H9 (cell line): ENCODE measurements at regions not wholly inside any gene's neighbourhood (a gene's known extent, or its start where the extent isn't known, plus 50 kb on each side); places are given as distances from the start of the nearest gene placed in this dataset.

ENCODE experiments used
- DNase-seq: peaks from one replicate; pipeline ENCODE4 v3.0.0-alpha.2; 2017
- H2AFZ ChIP-seq: one replicate; pipeline ENCODE4 v1.6.1; 2013; ENCODE audit warnings: mild to moderate bottlenecking, low read length, control low read depth, moderate library complexity
- H2AK5ac ChIP-seq: 2 replicates; pipeline ENCODE4 v1.6.1; 2013; ENCODE audit warnings: low read length, control low read depth, mixed read lengths; ENCODE audit not compliant: insufficient read length
- H2BK120ac ChIP-seq: one replicate; pipeline ENCODE4 v1.6.1; 2013; ENCODE audit warnings: low read depth, mild to moderate bottlenecking, low read length, control low read depth, inconsistent platforms; ENCODE audit not compliant: poor library complexity, severe bottlenecking
- H2BK12ac ChIP-seq: 2 replicates; pipeline ENCODE4 v1.6.1; 2013; ENCODE audit warnings: low read length, control low read depth, mixed read lengths, low read depth; ENCODE audit not compliant: insufficient read length
- H2BK15ac ChIP-seq: 2 replicates; pipeline ENCODE4 v1.6.1; 2013; ENCODE audit warnings: low read depth, low read length, control low read depth
- H2BK20ac ChIP-seq: one replicate; pipeline ENCODE4 v1.6.1; 2013; ENCODE audit warnings: low read depth, mild to moderate bottlenecking, low read length, control low read depth, inconsistent platforms; ENCODE audit not compliant: poor library complexity, severe bottlenecking
- H2BK5ac ChIP-seq: 2 replicates; pipeline ENCODE4 v1.6.1; 2013; ENCODE audit warnings: low read length, control low read depth, mixed read lengths; ENCODE audit not compliant: insufficient read length
- H3K14ac ChIP-seq: 2 replicates; pipeline ENCODE4 v1.6.1; 2013; ENCODE audit warnings: low read length, control low read depth; ENCODE audit not compliant: insufficient read depth
- H3K18ac ChIP-seq: 2 replicates; pipeline ENCODE4 v1.6.1; 2013; ENCODE audit warnings: low read depth, mild to moderate bottlenecking, mixed read lengths, low read length, control low read depth; ENCODE audit not compliant: insufficient read length
- H3K23ac ChIP-seq: 2 replicates; pipeline ENCODE4 v1.6.1; 2013; ENCODE audit warnings: low read length, control low read depth, mixed read lengths, low read depth; ENCODE audit not compliant: insufficient read length
- H3K23me2 ChIP-seq: 2 replicates; pipeline ENCODE4 v1.6.1; 2013; ENCODE audit warnings: low read depth, mild to moderate bottlenecking, mixed read lengths, low read length, control low read depth; ENCODE audit not compliant: insufficient read length, poor library complexity, severe bottlenecking
- H3K27ac ChIP-seq: 2 replicates; pipeline ENCODE4 v1.5.1; 2013; ENCODE audit warnings: low read length, control low read depth, mixed read lengths, low read depth; ENCODE audit not compliant: insufficient read length
- H3K27me3 ChIP-seq: 2 replicates; pipeline ENCODE4 v1.6.1; 2013; ENCODE audit warnings: low read length, control low read depth, inconsistent platforms; ENCODE audit not compliant: insufficient read depth
- H3K4ac ChIP-seq: 2 replicates; pipeline ENCODE4 v1.6.1; 2013; ENCODE audit warnings: low read depth, mild to moderate bottlenecking, control low read depth, inconsistent platforms, low read length, moderate library complexity
- H3K4me1 ChIP-seq: 2 replicates; pipeline ENCODE4 v1.6.1; 2013; ENCODE audit warnings: low read length, control low read depth, inconsistent platforms; ENCODE audit not compliant: insufficient read depth
- H3K4me2 ChIP-seq: 2 replicates; pipeline ENCODE4 v1.6.1; 2013; ENCODE audit warnings: low read length, control low read depth, mixed read lengths; ENCODE audit not compliant: insufficient read length, insufficient read depth
- H3K56ac ChIP-seq: 2 replicates; pipeline ENCODE4 v1.6.1; 2013; ENCODE audit warnings: low read depth, mild to moderate bottlenecking, mixed read lengths, low read length, control low read depth; ENCODE audit not compliant: insufficient read length
- H3K79me1 ChIP-seq: 2 replicates; pipeline ENCODE4 v1.6.1; 2013; ENCODE audit warnings: low read depth, mild to moderate bottlenecking, moderate library complexity, low read length, control low read depth, inconsistent platforms; ENCODE audit not compliant: insufficient read depth, poor library complexity, severe bottlenecking
- H3K79me2 ChIP-seq: 2 replicates; pipeline ENCODE4 v1.6.1; 2013; ENCODE audit warnings: low read length, control low read depth, inconsistent platforms; ENCODE audit not compliant: insufficient read depth
- H3K9ac ChIP-seq: 2 replicates; pipeline ENCODE4 v1.6.1; 2013; ENCODE audit warnings: low read length, control low read depth, mixed read lengths; ENCODE audit not compliant: insufficient read length; ENCODE audit errors: extremely low read depth
- H3K9me3 ChIP-seq: one replicate; pipeline ENCODE4 v1.6.1; 2013; ENCODE audit warnings: low read depth, low read length, inconsistent platforms; ENCODE audit not compliant: control insufficient read depth
- H3T11ph ChIP-seq: one replicate; pipeline ENCODE4 v1.6.1; 2013; ENCODE audit warnings: mild to moderate bottlenecking, low read length, control low read depth, inconsistent platforms
- H4K20me1 ChIP-seq: one replicate; pipeline ENCODE4 v1.6.1; 2013; ENCODE audit not compliant: control insufficient read depth, insufficient read length, insufficient read depth
- H4K5ac ChIP-seq: 2 replicates; pipeline ENCODE4 v1.6.1; 2013; ENCODE audit warnings: low read depth, mild to moderate bottlenecking, mixed read lengths, low read length, control low read depth; ENCODE audit not compliant: insufficient read length
- H4K8ac ChIP-seq: replicated peaks from 2 replicates; pipeline ENCODE4 v1.6.1; 2013; ENCODE audit warnings: low read length, control low read depth, mixed read lengths, low read depth; ENCODE audit not compliant: insufficient read length
- H4K91ac ChIP-seq: 2 replicates; pipeline ENCODE4 v1.6.1; 2013; ENCODE audit warnings: low read depth, mild to moderate bottlenecking, moderate library complexity, mixed read lengths, low read length, control low read depth; ENCODE audit not compliant: insufficient read length
- H3K27ac Mint-ChIP-seq, 3 experiments: 2 replicates in 2 of 3; 3 replicates in 1 of 3; pipeline ENCODE4 v1.8.0; 2020 to 2021; ENCODE audit warnings: mixed read lengths in 3 of 3, mild to moderate bottlenecking in 1 of 3, moderate library complexity in 1 of 3
- H3K27me3 Mint-ChIP-seq: 2 replicates; pipeline ENCODE4 v1.8.0; 2021; ENCODE audit warnings: low read depth, mild to moderate bottlenecking, moderate library complexity, mixed read lengths
- H3K36me3 Mint-ChIP-seq, 3 experiments: 2 replicates in 2 of 3; 3 replicates in 1 of 3; pipeline ENCODE4 v1.8.0; 2020 to 2021; ENCODE audit warnings: low read depth in 3 of 3, mixed read lengths in 3 of 3; ENCODE audit not compliant: insufficient read depth in 1 of 3
- H3K4me1 Mint-ChIP-seq, 2 experiments: 2 replicates each; pipeline ENCODE4 v1.8.0; 2020; ENCODE audit warnings: mixed read lengths in 2 of 2
- H3K4me3 Mint-ChIP-seq, 2 experiments: 2 replicates in 1 of 2; 3 replicates in 1 of 2; pipeline ENCODE4 v1.8.0; 2020 to 2021; ENCODE audit warnings: mild to moderate bottlenecking in 2 of 2, mixed read lengths in 2 of 2, moderate library complexity in 1 of 2
- H3K9me3 Mint-ChIP-seq, 2 experiments: 2 replicates in 1 of 2; 3 replicates in 1 of 2; pipeline ENCODE4 v1.8.0; 2020; ENCODE audit warnings: mild to moderate bottlenecking in 2 of 2, mixed read lengths in 2 of 2, moderate library complexity in 1 of 2
- CTCF ChIP-seq: fragments of 200-600 bp; sonication (generic); conservative IDR thresholded peaks from 3 replicates; pipeline ENCODE4 v1.8.0; 2021; ENCODE audit warnings: antibody characterized with exemption, mild to moderate bottlenecking
- WGBS: extraction: QIAGEN DNeasy Blood & Tissue Kit; methylation state at CpG from one replicate; pipeline ENCODE4 v1.1.7; 2013; ENCODE audit warnings: missing lambda C conversion rate, low lambda C conversion rate, mixed read lengths; ENCODE audit not compliant: insufficient read length; ENCODE audit errors: extremely low coverage; 5-methylcytosine and 5-hydroxymethylcytosine counted together

GRCh38 chr3:55297245-55297644, 189.9 kb downstream of the WNT5A start:
- Histone ChIP-seq H3K9me3 (no peaks in the 10 kb centered on the region), H3K4me1 (no peaks in the 10 kb centered on the region), H2BK120ac (no peak overlapping the region), H3K18ac (no peak overlapping the region), H2BK20ac (no peak overlapping the region), H2BK12ac (no peak overlapping the region), H3K27me3 (no peaks in the 10 kb centered on the region), H2BK15ac (no peak overlapping the region), H4K91ac (no peak overlapping the region), H3K23ac (no peak overlapping the region), H2AK5ac (no peak overlapping the region), H4K20me1 (no peaks in the 10 kb centered on the region), H3K79me2 (no peaks in the 10 kb centered on the region), H3K23me2 (no peaks in the 10 kb centered on the region), H3K9ac (no peak overlapping the region), H4K8ac (no peak overlapping the region), H3T11ph (no peak overlapping the region), H3K79me1 (no peaks in the 10 kb centered on the region), H3K4ac (no peak overlapping the region), H2AFZ (no peak overlapping the region), H3K27ac (no peak overlapping the region), H3K14ac (no peak overlapping the region), H3K56ac (no peak overlapping the region), H3K4me2 (no peak overlapping the region), H4K5ac (no peak overlapping the region), H2BK5ac (no peak overlapping the region)
- WGBS: no CpG with 5 or more reads among the region's 2 CpGs
- Mint-ChIP-seq H3K27ac (no peak overlapping the region), H3K36me3 (no peaks in the 10 kb centered on the region), H3K27me3 (no peaks in the 10 kb centered on the region), H3K9me3 (no peaks in the 10 kb centered on the region), H3K4me1 (peaks cover 7% of the 10 kb centered on the region in 2 experiments), H3K4me3 (no peak overlapping the region)
- DNase-seq: no peak
- TF ChIP-seq CTCF: no peak
